ENCODE measurements at regions not wholly inside any gene's neighbourhood (a gene's known extent, or its start where the extent isn't known, plus 50 kb on each side); places are given as distances from the start of the nearest gene placed in this dataset.

- TF ChIP-seq USF1 (CRISPR knock-in tag; IDR thresholded peaks at IDR 0.05) (no peak), IRF1 (CRISPR knock-in tag; IDR thresholded peaks at IDR 0.05) (no peak), GABPB1 (CRISPR knock-in tag; IDR thresholded peaks at IDR 0.05) (no peak), SP1 (CRISPR knock-in tag; conservative IDR thresholded peaks at IDR 0.05) (no peak), JUN (CRISPR knock-in tag; IDR thresholded peaks at IDR 0.05) (no peak), CTCF (IDR thresholded peaks at IDR 0.05) (no peak), KAT7 (CRISPR knock-in tag; IDR thresholded peaks at IDR 0.05; ENCODE audit: borderline replicate concordance) (no peak), MAX (CRISPR knock-in tag; IDR thresholded peaks at IDR 0.05) (no peak), USF2 (CRISPR knock-in tag; IDR thresholded peaks at IDR 0.05) (no peak), MXD4 (CRISPR knock-in tag; IDR thresholded peaks at IDR 0.05; ENCODE audit: borderline replicate concordance) (no peak)
Observed at GRCh38 chr1:163523375-163524029, 201.7 kb downstream of the NUF2 start.

All from WTC11 (cell line).